ENCODE measurements at regions not wholly inside any gene's neighbourhood (a gene's known extent, or its start where the extent isn't known, plus 50 kb on each side); places are given as distances from the start of the nearest gene placed in this dataset.

GRCh38 chr5:12080761-12081160 is 176.5 kb upstream of the CTNND2 start:
- TF ChIP-seq POLR2A (IDR thresholded peaks at IDR 0.05) (no peak), POLR2AphosphoS5 (IDR thresholded peaks at IDR 0.05) (no peak), CTCF (IDR thresholded peaks at IDR 0.05) (no peak)

Measured in breast epithelium (tissue), 3 donors.